Activated CD8-positive, alpha-beta T cell treated with anti-CD3 and anti-CD28 coated beads for 36 hours (primary cell): ENCODE measurements at regions not wholly inside any gene's neighbourhood (a gene's known extent, or its start where the extent isn't known, plus 50 kb on each side); places are given as distances from the start of the nearest gene placed in this dataset.

Experiments used
- ATAC-seq: fragments of 200-7000 bp; cut with Tn5 transposase; one replicate; pipeline ENCODE4 v1.10.0; 2021; ENCODE audit warnings: mild to moderate bottlenecking, moderate library complexity
- CTCF ChIA-PET: fragments of 350-600 bp; sonication (Branson Sonifier 250); formaldehyde crosslinking; loops from one replicate; lab custom pipeline; 2021; ENCODE audit warnings: antibody characterized with exemption; lab: Charles Lee
- POLR2A ChIA-PET: fragments of 350-600 bp; sonication (Branson Sonifier 250); formaldehyde crosslinking; loops from one replicate; lab custom pipeline; 2021; ENCODE audit warnings: antibody characterized with exemption; lab: Charles Lee
- DNase-seq: peaks from one replicate; pipeline ENCODE4 v3.0.0-alpha.2; 2020
- H3K27ac Mint-ChIP-seq: one replicate; pipeline ENCODE4 v1.8.0; 2021; ENCODE audit warnings: mild to moderate bottlenecking, mixed read lengths
- H3K27me3 Mint-ChIP-seq: one replicate; pipeline ENCODE4 v1.8.0; 2021; ENCODE audit warnings: mixed read lengths
- H3K36me3 Mint-ChIP-seq: one replicate; pipeline ENCODE4 v1.8.0; 2021; ENCODE audit warnings: low read depth, mixed read lengths
- H3K4me1 Mint-ChIP-seq: one replicate; pipeline ENCODE4 v1.8.0; 2021; ENCODE audit warnings: low read depth, mixed read lengths
- H3K4me3 Mint-ChIP-seq: one replicate; pipeline ENCODE4 v1.8.0; 2021; ENCODE audit warnings: mild to moderate bottlenecking, moderate library complexity, mixed read lengths
- H3K9me3 Mint-ChIP-seq: one replicate; pipeline ENCODE4 v1.8.0; 2021; ENCODE audit warnings: mixed read lengths
- CTCF ChIP-seq: fragments of 200-600 bp; IDR thresholded peaks from one replicate; pipeline ENCODE4 v1.8.0; 2022; ENCODE audit warnings: antibody characterized with exemption, mild to moderate bottlenecking
- intact Hi-C: fragments of 100-400 bp; cut with micrococcal nuclease; formaldehyde crosslinking; loops from one replicate; pipeline ENCODE4 v1.10.0; 2022

DNA sequence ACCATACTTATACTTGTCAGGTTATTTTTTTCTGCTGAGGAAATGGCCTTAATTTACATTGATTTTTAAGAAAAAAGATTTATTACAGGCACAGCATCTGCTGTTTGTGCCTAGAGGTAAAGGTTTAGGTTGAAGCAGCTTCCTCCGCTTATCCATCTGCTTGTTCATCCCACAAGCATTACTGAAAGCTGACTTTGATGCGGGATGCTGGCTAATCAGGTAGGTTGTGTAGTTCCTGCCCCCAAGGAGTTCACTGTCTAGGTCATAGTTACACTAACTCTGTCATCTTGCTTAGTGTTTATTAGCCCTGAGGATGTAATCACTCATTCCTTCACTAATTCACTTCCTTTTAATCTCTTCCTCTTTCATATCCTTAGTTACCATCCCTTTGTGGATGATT is 377.7 kb upstream of the KAZN start:
- Mint-ChIP-seq H3K27ac (no peak overlapping the region), H3K4me3 (no peak overlapping the region), H3K27me3 (peaks cover 9% of the 10 kb centered on the region), H3K9me3 (peaks cover 10% of the 10 kb centered on the region), H3K36me3 (no peaks in the 10 kb centered on the region), H3K4me1 (no peaks in the 10 kb centered on the region)
- CTCF ChIA-PET, result no interaction called here
- no peak for TF ChIP-seq CTCF
- POLR2A ChIA-PET, result no interaction called here
- intact Hi-C loops, result no loop called here
- DNase-seq (no peak), ATAC-seq (no peak)

DNA sequence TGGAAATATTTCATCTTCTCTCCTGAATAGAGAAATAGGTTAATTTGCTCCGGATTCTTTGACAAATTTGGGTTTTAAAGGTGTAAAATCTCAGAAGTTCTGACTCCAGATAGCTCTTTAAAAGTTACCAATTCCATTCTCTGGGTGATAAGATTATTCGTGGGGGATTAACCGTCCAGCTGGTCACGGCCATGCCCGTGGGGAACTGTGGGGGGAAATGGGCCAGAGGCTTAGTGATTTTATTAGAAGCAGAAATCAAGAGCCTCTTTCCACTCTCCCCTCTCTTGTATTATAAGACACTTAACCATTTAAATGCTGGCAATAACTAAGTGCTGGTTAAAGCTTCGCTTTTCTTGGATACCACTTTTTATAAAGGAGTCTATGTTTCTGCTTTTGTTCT is 376.4 kb upstream of the KAZN start:
- ChIA-PET POLR2A (no interaction called here), CTCF (interaction anchor here (1.7 kb wide), 1 partner anchor 24 kb away, joined by 4 read pairs; no protein-coding TSS in a partner anchor)
- no peak for ATAC-seq
- Mint-ChIP-seq H3K4me3 (no peak overlapping the region), H3K36me3 (no peaks in the 10 kb centered on the region), H3K27me3 (peaks cover 9% of the 10 kb centered on the region), H3K27ac (no peak overlapping the region), H3K9me3 (peaks cover 7% of the 10 kb centered on the region), H3K4me1 (no peaks in the 10 kb centered on the region)
- TF ChIP-seq CTCF, result no peak
- intact Hi-C loops, result no loop called here
- DNase-seq, result no peak

DNA sequence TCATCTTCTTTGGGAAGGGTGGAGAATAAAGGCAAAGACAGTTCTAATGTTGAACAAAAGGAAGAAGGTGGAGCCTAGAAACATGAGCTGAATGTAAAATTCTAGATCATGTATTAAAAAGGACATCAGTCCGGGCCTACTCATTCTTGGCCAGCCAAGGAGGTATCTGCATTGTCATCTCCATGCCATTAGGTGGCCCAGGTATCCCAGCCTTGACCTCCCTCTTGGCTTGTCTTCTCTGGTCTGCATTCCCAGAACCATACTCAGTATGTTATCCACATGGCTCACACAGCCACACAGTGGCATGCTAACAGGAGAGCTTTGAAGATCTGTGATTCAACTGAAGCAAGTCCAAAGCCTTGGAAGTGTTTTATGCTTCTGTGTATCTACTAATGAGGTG is 369.8 kb upstream of the KAZN start:
- ATAC-seq, result no peak
- intact Hi-C loops, result no loop called here
- H3K4me1 Mint-ChIP-seq, result no peaks in the 10 kb centered on the region
- H3K9me3 Mint-ChIP-seq, result peaks cover 7% of the 10 kb centered on the region
- DNase-seq, result no peak
- peaks cover 2% of the 10 kb centered on the region for H3K27me3 Mint-ChIP-seq
- no peak overlapping the region for H3K4me3 Mint-ChIP-seq
- CTCF ChIA-PET, result no interaction called here
- no peak for TF ChIP-seq CTCF
- no peaks in the 10 kb centered on the region for H3K36me3 Mint-ChIP-seq
- no peak overlapping the region for H3K27ac Mint-ChIP-seq
- POLR2A ChIA-PET, result no interaction called here

- Mint-ChIP-seq H3K4me1 (no peaks in the 10 kb centered on the region), H3K36me3 (no peaks in the 10 kb centered on the region), H3K9me3 (peaks cover 2% of the 10 kb centered on the region), H3K27ac (no peak overlapping the region), H3K27me3 (no peaks in the 10 kb centered on the region), H3K4me3 (no peak overlapping the region)
- ATAC-seq, result no peak
- POLR2A ChIA-PET, result no interaction called here
- no peak for TF ChIP-seq CTCF
- no peak for DNase-seq
- CTCF ChIA-PET, result no interaction called here
- intact Hi-C loops, result no loop called here
Observed at GRCh38 chr1:14233510-14233909, 365.0 kb upstream of the KAZN start.

DNA sequence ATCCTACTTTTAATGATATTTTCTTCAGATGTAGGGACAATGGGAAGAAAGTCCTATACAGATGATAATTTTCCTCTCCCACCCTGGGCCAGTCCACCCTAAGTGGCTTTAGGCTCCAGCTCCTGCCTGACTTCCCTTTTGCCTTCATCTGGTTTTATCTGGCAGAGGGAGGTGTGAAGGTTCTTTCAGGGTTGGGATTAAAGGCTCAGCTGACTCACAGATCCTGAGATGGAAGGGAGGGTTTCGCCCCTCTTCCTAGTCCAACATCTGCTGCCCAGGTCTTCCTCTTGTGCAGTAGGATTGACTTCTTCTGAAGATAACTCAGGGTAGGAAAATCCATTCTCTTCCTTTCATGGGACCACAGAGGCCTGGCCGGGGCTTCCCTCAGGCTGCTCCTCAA is 362.4 kb upstream of the KAZN start:
- Mint-ChIP-seq H3K9me3 (peaks cover 1% of the 10 kb centered on the region), H3K27me3 (no peaks in the 10 kb centered on the region), H3K36me3 (no peaks in the 10 kb centered on the region), H3K4me1 (no peaks in the 10 kb centered on the region), H3K27ac (no peak overlapping the region), H3K4me3 (no peak overlapping the region)
- intact Hi-C loops, result no loop called here
- ChIA-PET POLR2A (interaction anchor here (0.6 kb wide), 1 partner anchor 18 kb away, joined by 3 read pairs; no protein-coding TSS in a partner anchor), CTCF (interaction anchor here (0.6 kb wide), 1 partner anchor 748 kb away, joined by 3 read pairs; no protein-coding TSS in a partner anchor)
- TF ChIP-seq CTCF, result no peak
- no peak for DNase-seq
- ATAC-seq, result no peak
